ENCODE measurements at regions not wholly inside any gene's neighbourhood (a gene's known extent, or its start where the extent isn't known, plus 50 kb on each side); places are given as distances from the start of the nearest gene placed in this dataset.

DNA sequence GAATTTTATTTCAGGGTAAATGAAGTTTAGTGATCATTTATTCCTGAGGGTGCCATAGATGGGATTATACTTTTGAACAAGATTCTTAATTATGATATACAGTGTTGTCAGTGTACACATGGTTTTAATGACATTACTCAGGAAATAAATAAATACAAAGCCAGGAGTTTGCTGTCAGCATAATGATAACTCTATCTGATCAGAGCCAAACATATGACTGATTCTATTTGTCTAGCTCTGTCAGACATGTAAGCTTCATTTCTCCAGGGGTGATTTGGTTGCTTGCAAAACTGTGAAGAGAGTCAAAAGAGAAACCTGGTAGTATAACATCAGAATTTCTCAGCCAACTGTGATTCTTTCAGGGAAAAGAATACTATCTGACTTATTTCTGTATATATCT is 1425.8 kb upstream of the C9orf72 start:
- intact Hi-C loops (cut with micrococcal nuclease; ENCODE audit: unreplicated experiment), result no loop called here
- POLR2A ChIA-PET, result no interaction called here
- no peak overlapping the region for H3K27ac ChIP-seq (ENCODE audit: low read length)

DNA sequence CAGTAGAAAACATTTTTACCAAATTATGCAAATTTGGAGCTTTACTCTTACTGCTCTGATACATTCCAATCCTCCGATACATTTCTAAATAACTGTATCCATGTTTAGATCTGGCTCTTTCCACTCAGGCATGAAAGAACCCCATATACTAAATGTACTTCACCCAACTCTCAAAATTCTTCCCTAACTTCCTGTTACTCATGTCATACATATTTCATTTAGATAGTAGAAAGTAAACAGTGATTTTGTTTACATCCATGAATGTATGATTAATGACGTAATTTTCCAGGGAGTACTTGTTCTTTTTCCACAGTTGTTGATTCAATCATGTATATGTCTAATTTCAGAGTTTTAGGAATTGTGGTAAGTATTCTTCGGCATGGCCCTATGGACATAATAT is 1426.5 kb upstream of the C9orf72 start:
- TF ChIP-seq SIN3A (IDR thresholded peaks at IDR 0.05; ENCODE audit: borderline replicate concordance, insufficient read depth, low read depth, low read length), result no peak
- no peak for TF ChIP-seq TCF7L2 (IDR thresholded peaks at IDR 0.05; ENCODE audit: low read depth, low read length)
- TF ChIP-seq, protein P1, sequence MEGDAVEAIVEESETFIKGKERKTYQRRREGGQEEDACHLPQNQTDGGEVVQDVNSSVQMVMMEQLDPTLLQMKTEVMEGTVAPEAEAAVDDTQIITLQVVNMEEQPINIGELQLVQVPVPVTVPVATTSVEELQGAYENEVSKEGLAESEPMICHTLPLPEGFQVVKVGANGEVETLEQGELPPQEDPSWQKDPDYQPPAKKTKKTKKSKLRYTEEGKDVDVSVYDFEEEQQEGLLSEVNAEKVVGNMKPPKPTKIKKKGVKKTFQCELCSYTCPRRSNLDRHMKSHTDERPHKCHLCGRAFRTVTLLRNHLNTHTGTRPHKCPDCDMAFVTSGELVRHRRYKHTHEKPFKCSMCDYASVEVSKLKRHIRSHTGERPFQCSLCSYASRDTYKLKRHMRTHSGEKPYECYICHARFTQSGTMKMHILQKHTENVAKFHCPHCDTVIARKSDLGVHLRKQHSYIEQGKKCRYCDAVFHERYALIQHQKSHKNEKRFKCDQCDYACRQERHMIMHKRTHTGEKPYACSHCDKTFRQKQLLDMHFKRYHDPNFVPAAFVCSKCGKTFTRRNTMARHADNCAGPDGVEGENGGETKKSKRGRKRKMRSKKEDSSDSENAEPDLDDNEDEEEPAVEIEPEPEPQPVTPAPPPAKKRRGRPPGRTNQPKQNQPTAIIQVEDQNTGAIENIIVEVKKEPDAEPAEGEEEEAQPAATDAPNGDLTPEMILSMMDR (IDR thresholded peaks at IDR 0.05), result no peak
- TF ChIP-seq, protein P2, sequence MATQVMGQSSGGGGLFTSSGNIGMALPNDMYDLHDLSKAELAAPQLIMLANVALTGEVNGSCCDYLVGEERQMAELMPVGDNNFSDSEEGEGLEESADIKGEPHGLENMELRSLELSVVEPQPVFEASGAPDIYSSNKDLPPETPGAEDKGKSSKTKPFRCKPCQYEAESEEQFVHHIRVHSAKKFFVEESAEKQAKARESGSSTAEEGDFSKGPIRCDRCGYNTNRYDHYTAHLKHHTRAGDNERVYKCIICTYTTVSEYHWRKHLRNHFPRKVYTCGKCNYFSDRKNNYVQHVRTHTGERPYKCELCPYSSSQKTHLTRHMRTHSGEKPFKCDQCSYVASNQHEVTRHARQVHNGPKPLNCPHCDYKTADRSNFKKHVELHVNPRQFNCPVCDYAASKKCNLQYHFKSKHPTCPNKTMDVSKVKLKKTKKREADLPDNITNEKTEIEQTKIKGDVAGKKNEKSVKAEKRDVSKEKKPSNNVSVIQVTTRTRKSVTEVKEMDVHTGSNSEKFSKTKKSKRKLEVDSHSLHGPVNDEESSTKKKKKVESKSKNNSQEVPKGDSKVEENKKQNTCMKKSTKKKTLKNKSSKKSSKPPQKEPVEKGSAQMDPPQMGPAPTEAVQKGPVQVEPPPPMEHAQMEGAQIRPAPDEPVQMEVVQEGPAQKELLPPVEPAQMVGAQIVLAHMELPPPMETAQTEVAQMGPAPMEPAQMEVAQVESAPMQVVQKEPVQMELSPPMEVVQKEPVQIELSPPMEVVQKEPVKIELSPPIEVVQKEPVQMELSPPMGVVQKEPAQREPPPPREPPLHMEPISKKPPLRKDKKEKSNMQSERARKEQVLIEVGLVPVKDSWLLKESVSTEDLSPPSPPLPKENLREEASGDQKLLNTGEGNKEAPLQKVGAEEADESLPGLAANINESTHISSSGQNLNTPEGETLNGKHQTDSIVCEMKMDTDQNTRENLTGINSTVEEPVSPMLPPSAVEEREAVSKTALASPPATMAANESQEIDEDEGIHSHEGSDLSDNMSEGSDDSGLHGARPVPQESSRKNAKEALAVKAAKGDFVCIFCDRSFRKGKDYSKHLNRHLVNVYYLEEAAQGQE (IDR thresholded peaks at IDR 0.05; ENCODE audit: insufficient read depth in 1 of 2, low read depth in 2 of 2, low read length in 1 of 2), result no peak
- CTCF ChIA-PET, result no interaction called here
- Histone ChIP-seq H3K9me3 (ENCODE audit: control insufficient read depth, insufficient read depth, low read depth, low read length) (no peaks in the 10 kb centered on the region), H3K4me1 (ENCODE audit: control insufficient read depth, insufficient read depth, low read length) (no peaks in the 10 kb centered on the region), H3K27ac (ENCODE audit: low read length) (no peak overlapping the region), H3K4me3 (ENCODE audit: low read depth in 2 of 2, low read length in 2 of 2) (no peak overlapping the region), H3K27me3 (ENCODE audit: control insufficient read depth, insufficient read depth, low read length) (no peaks in the 10 kb centered on the region), H3K36me3 (ENCODE audit: control insufficient read depth, insufficient read depth, low read length) (no peaks in the 10 kb centered on the region)
- intact Hi-C loops (cut with micrococcal nuclease; ENCODE audit: unreplicated experiment), result no loop called here
- BruUV-seq (replicated peaks), result no TSS peak
- POLR2A ChIA-PET, result no interaction called here
- ATAC-seq, result no peak
- in situ Hi-C loops (cut with HindIII; ENCODE audit: low pct_unique_long_range_greater_than_20kb, low sequenced_read_pairs), result no loop called here
- DNase-seq (ENCODE audit: low read depth, low spot score), result no peak

More for the DNA sequence above, 1425.8 kb upstream of the C9orf72 start:
- CTCF ChIA-PET, result no interaction called here
- no peaks in the 10 kb centered on the region for H3K9me3 ChIP-seq (ENCODE audit: control insufficient read depth, insufficient read depth, low read depth, low read length)
- no peaks in the 10 kb centered on the region for H3K27me3 ChIP-seq (ENCODE audit: control insufficient read depth, insufficient read depth, low read length)
- TF ChIP-seq POLR2AphosphoS5 (IDR thresholded peaks at IDR 0.05; ENCODE audit: low read depth, low read length), result no peak
- no peak for TF ChIP-seq TCF7L2 (IDR thresholded peaks at IDR 0.05; ENCODE audit: low read depth, low read length)
- TF ChIP-seq, protein P1 (IDR thresholded peaks at IDR 0.05), result no peak
- TF ChIP-seq, protein P2 (IDR thresholded peaks at IDR 0.05; ENCODE audit: insufficient read depth in 1 of 2, low read depth in 2 of 2, low read length in 1 of 2), result no peak
- TF ChIP-seq SIN3A (IDR thresholded peaks at IDR 0.05; ENCODE audit: borderline replicate concordance, insufficient read depth, low read depth, low read length), result no peak
- BruUV-seq (replicated peaks), result no TSS peak
- in situ Hi-C loops (cut with HindIII; ENCODE audit: low pct_unique_long_range_greater_than_20kb, low sequenced_read_pairs), result no loop called here
- no peaks in the 10 kb centered on the region for H3K4me1 ChIP-seq (ENCODE audit: control insufficient read depth, insufficient read depth, low read length)
- H3K4me3 ChIP-seq (ENCODE audit: low read depth in 2 of 2, low read length in 2 of 2), result no peak overlapping the region
- no peak for DNase-seq (ENCODE audit: low read depth, low spot score)
- no peaks in the 10 kb centered on the region for H3K36me3 ChIP-seq (ENCODE audit: control insufficient read depth, insufficient read depth, low read length)
- no peak for ATAC-seq
